Epithelial cell of proximal tubule (primary cell): ENCODE measurements at regions not wholly inside any gene's neighbourhood (a gene's known extent, or its start where the extent isn't known, plus 50 kb on each side); places are given as distances from the start of the nearest gene placed in this dataset.

Experiments
- DNase-seq: peaks from one replicate; pipeline ENCODE4 v3.0.0-alpha.2; 2011; ENCODE audit warnings: low read depth
- H3K4me3 ChIP-seq: 2 replicates; pipeline ENCODE4 v1.5.1; 2011; ENCODE audit warnings: low read depth, mild to moderate bottlenecking, low read length
- TF ChIP-seq, protein P1 (sequence below): conservative IDR thresholded peaks from 2 replicates; pipeline ENCODE4 v1.5.1; 2012; ENCODE audit warnings: low read depth, mild to moderate bottlenecking, low read length

DNA sequence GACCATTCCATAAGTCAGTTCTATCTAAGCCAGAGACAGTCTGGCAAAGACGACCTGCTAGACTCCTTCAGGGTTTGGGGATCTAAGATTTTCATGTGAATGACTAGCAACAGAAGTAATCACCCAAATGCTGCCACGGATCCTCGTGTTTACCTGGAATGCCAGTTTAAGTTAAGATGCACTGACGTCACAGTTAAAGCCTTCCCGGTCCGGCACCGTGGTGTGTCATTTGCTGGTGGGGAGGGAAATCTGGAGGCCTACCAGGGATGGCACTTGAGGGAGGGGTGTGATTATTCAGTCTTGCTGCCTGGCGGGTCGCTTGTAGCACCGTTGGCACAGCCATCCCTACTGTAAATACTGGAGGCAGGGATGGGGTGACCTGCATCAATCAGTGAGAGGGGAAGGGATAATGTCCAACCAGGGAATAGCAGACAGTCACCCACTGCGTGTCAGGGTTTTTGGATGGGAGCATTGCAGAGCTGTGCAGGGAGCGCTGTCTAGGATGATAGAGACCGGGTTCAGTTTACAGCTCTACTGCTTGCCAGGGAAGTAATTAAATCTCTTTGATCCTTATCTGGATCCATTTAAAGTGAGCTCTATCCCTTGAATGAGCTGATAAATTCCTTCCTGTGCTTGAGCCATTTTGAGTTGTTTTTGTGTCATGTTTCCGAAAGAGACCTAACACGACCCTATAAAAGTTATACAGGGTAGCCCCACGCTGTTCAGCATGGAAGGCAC is 764.7 kb upstream of the EEF2KMT start:
- no peak for DNase-seq
- no peak overlapping the region for H3K4me3 ChIP-seq
- TF ChIP-seq, protein P1, sequence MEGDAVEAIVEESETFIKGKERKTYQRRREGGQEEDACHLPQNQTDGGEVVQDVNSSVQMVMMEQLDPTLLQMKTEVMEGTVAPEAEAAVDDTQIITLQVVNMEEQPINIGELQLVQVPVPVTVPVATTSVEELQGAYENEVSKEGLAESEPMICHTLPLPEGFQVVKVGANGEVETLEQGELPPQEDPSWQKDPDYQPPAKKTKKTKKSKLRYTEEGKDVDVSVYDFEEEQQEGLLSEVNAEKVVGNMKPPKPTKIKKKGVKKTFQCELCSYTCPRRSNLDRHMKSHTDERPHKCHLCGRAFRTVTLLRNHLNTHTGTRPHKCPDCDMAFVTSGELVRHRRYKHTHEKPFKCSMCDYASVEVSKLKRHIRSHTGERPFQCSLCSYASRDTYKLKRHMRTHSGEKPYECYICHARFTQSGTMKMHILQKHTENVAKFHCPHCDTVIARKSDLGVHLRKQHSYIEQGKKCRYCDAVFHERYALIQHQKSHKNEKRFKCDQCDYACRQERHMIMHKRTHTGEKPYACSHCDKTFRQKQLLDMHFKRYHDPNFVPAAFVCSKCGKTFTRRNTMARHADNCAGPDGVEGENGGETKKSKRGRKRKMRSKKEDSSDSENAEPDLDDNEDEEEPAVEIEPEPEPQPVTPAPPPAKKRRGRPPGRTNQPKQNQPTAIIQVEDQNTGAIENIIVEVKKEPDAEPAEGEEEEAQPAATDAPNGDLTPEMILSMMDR, result no peak

DNA sequence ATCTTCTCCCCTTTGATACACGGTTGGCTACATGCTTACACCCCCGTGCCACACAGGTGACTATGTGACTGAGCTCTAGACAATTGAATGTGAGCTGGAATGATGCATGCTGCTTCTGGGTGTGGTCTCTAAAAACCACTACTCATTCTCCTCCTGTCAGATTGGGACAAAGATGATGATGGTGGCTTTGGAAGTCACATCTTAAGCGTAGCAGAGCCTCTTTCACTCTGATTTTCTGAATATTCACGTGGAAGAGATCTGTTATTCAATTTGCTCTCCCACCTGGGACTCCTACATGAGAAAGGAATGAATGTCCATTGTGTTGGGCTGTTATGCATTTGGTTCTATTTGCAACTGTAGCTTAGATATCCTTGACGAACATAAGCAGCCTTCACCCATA is 763.6 kb upstream of the EEF2KMT start:
- H3K4me3 ChIP-seq, result no peak overlapping the region
- TF ChIP-seq, protein P1, result no peak
- no peak for DNase-seq

DNA sequence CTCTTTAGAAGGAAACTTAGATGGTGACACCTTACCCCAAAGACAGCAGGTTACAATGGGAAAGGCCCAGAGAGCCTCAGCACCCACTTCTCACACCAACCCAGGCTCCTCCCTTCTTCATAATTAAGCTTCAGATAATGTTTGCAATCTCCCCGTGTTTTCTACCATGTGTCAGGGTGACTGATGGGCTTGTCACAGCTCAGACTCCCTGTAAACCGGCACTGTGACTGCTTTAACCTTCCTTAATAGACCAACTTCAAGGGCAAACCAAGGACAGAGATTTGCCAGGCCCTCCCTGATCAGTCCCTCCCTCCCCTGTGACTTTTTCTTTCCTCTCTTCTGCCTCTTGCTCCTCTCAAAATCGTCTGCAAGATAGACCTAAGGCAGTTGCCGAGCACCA is 760.6 kb upstream of the EEF2KMT start:
- DNase-seq, result no peak
- no peak overlapping the region for H3K4me3 ChIP-seq
- TF ChIP-seq, protein P1, result no peak

DNA sequence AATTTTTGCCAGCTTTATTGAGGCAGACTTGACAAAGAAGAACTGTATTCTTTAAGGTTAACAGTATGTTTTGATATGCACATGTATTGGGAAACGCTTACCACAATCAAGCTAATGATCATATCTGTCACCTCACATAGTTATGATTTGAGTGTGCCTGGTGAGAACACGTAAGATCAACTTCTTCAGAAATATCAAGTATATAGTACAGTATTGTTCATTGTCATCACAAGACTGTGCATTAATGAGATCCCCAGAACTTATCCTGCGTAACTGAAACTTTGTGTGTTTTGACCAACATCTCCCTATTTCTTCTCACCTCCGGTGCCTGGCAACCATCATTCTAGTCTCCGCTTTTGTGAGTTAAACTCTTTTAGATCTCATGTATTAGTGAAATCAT is 756.4 kb upstream of the EEF2KMT start:
- TF ChIP-seq, protein P1, result no peak
- no peak for DNase-seq
- H3K4me3 ChIP-seq, result no peak overlapping the region

DNA sequence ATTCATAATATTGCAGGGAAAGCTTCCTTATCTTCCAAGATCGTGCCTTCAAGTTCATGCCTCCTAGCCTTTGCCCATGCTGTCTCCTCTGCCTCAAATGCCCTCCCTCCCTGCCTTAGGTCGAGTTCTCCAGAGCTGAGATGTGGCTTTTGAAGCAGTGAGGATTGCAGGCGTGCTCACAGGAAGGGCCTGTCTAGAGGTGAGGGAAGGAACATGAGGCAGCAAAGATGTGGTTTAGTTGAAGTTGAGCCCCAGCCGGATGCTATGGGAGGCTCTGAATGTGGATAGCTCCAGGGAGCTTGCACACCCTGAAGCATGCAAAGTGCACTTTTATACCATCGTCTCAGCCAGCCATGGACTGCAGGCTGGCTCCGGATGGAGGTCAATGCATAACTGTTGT is 754.6 kb upstream of the EEF2KMT start:
- DNase-seq, result no peak
- H3K4me3 ChIP-seq, result no peak overlapping the region
- TF ChIP-seq, protein P1, result no peak

DNA sequence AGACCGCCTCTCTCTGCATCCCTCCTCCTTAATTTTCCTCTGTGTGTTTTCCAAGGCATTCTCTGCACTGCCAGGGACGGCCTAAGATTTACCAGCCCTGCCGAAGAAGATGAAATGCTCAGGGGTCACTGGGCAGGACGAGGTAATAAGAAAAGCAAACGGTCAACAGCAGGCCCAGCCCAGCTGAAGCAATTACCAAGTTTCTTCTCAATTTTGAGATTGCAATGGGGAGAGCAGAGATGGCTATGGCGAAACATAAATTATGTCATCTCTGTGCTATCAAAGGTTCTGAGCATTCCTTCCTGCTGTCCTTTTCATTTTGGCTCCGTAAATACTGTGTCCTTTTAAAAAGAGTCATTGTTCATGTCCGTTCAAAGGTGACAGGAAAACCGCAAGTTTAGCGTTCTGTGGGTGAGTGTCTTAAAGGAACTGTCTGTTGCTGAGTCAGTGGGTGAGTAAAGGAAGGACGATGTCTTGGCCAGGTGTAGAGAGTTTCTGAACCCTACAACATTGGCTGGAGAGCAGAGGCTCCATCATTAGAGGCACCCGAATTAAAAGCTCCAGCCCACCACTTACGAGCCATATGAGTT is 753.9 kb upstream of the EEF2KMT start:
- H3K4me3 ChIP-seq, result no peak overlapping the region
- DNase-seq, result no peak
- TF ChIP-seq, protein P1, result no peak
